ENCODE measurements at regions not wholly inside any gene's neighbourhood (a gene's known extent, or its start where the extent isn't known, plus 50 kb on each side); places are given as distances from the start of the nearest gene placed in this dataset.
"Not testable (repeated sequence)": the region's sequence is repeated elsewhere in the genome, so short reads cannot be mapped to it uniquely, and the experiment has no call there.

- DNase-seq (ENCODE audit: low read depth in 3 of 3): no peak
Measured at GRCh38 chr16:7278636-7279035, 54.0 kb upstream of the RBFOX1 start.

- no peak for DNase-seq (ENCODE audit: low read depth in 3 of 3)
Measured at GRCh38 chr16:7272567-7273158, 60.0 kb upstream of the RBFOX1 start.

GRCh38 chr16:7271486-7271885, 61.2 kb upstream of the RBFOX1 start:
- no peak for DNase-seq (ENCODE audit: low read depth in 3 of 3)

- no peak for DNase-seq (ENCODE audit: low read depth in 3 of 3)
Measured at GRCh38 chr16:7270823-7271222, 61.8 kb upstream of the RBFOX1 start.

- DNase-seq (ENCODE audit: low read depth in 3 of 3): no peak
Measured at GRCh38 chr16:7270006-7270405, 62.6 kb upstream of the RBFOX1 start.

- DNase-seq (ENCODE audit: low read depth in 3 of 3): no peak
Measured at GRCh38 chr16:7268182-7268581, 64.5 kb upstream of the RBFOX1 start.

GRCh38 chr16:7257016-7257415, 75.6 kb upstream of the RBFOX1 start:
- no peak for DNase-seq (ENCODE audit: low read depth in 3 of 3)

- no peak for DNase-seq (ENCODE audit: low read depth in 3 of 3)
Measured at GRCh38 chr16:7246578-7246977, 86.1 kb upstream of the RBFOX1 start.

GRCh38 chr16:7239547-7239946, 93.1 kb upstream of the RBFOX1 start:
- no peak for DNase-seq (ENCODE audit: low read depth in 3 of 3)

GRCh38 chr16:7236824-7237410, 95.7 kb upstream of the RBFOX1 start:
- DNase-seq (ENCODE audit: low read depth in 3 of 3): no peak

GRCh38 chr16:7233975-7234374, 98.7 kb upstream of the RBFOX1 start:
- no peak for DNase-seq (ENCODE audit: low read depth in 3 of 3)

GRCh38 chr16:7231762-7232161, 100.9 kb upstream of the RBFOX1 start:
- DNase-seq (ENCODE audit: low read depth in 3 of 3): no peak

- not testable (repeated sequence) for DNase-seq (ENCODE audit: low read depth in 3 of 3)
Measured at GRCh38 chr16:7229433-7230218, 103.0 kb upstream of the RBFOX1 start.

GRCh38 chr16:7227229-7227721, 105.4 kb upstream of the RBFOX1 start:
- DNase-seq (ENCODE audit: low read depth in 3 of 3): no peak

GRCh38 chr16:7221157-7221556, 111.5 kb upstream of the RBFOX1 start:
- no peak for DNase-seq (ENCODE audit: low read depth in 3 of 3)

- no peak for DNase-seq (ENCODE audit: low read depth in 3 of 3)
Measured at GRCh38 chr16:7218936-7219335, 113.7 kb upstream of the RBFOX1 start.

- DNase-seq (ENCODE audit: low read depth in 3 of 3): no peak
Measured at GRCh38 chr16:7217797-7218196, 114.8 kb upstream of the RBFOX1 start.

GRCh38 chr16:7216719-7217118, 115.9 kb upstream of the RBFOX1 start:
- no peak for DNase-seq (ENCODE audit: low read depth in 3 of 3)

GRCh38 chr16:7211781-7212180, 120.9 kb upstream of the RBFOX1 start:
- DNase-seq (ENCODE audit: low read depth in 3 of 3): no peak

GRCh38 chr16:7209598-7209997, 123.0 kb upstream of the RBFOX1 start:
- DNase-seq (ENCODE audit: low read depth in 3 of 3): no peak

- DNase-seq (ENCODE audit: low read depth in 3 of 3): no peak
Measured at GRCh38 chr16:7206469-7206868, 126.2 kb upstream of the RBFOX1 start.

- no peak for DNase-seq (ENCODE audit: low read depth in 3 of 3)
Measured at GRCh38 chr16:7200320-7200719, 132.3 kb upstream of the RBFOX1 start.

GRCh38 chr16:7185689-7186088, 147.0 kb upstream of the RBFOX1 start:
- no peak for DNase-seq (ENCODE audit: low read depth in 3 of 3)
